HEK293 (cell line): ENCODE measurements at regions not wholly inside any gene's neighbourhood (a gene's known extent, or its start where the extent isn't known, plus 50 kb on each side); places are given as distances from the start of the nearest gene placed in this dataset.

Source experiments
- CTCF ChIA-PET: fragments of 350-600 bp; formaldehyde crosslinking; extraction: SDS; loops from one replicate; lab custom pipeline; 2021; ENCODE audit warnings: antibody characterized with exemption; lab: Yijun Ruan, JAX
- POLR2A ChIA-PET: fragments of 300-600 bp; formaldehyde crosslinking; extraction: SDS; loops from one replicate; lab custom pipeline; 2020; ENCODE audit warnings: antibody characterized with exemption, inconsistent platforms; lab: Yijun Ruan, JAX
- H3K27ac ChIP-seq: fragments of 200-500 bp; sonication (Bioruptor generic); 2 replicates; pipeline ENCODE4 v1.5.1; 2014; ENCODE audit warnings: low read depth, low read length, control low read depth, inconsistent platforms; ENCODE audit errors: extremely low read depth
- H3K36me3 ChIP-seq, 2 experiments: fragments of 200-500 bp in 1 of 2; sonication (Bioruptor generic) in 1 of 2; 1 replicate in 1 of 2; 2 replicates in 1 of 2; pipeline ENCODE4 v1.5.1; 2014 to 2017; ENCODE audit warnings: inconsistent platforms in 2 of 2, low read length in 2 of 2; ENCODE audit not compliant: control insufficient read depth in 2 of 2, insufficient read depth in 1 of 2
- H3K4me1 ChIP-seq: fragments of 200-500 bp; sonication (Bioruptor generic); 2 replicates; pipeline ENCODE4 v1.5.1; 2014; ENCODE audit warnings: mild to moderate bottlenecking, low read length, inconsistent platforms; ENCODE audit not compliant: control insufficient read depth, insufficient read depth
- H3K4me3 ChIP-seq: 2 replicates; pipeline ENCODE4 v1.5.1; 2011; ENCODE audit warnings: low read depth, mild to moderate bottlenecking, control low read depth, low read length, moderate library complexity
- H3K9me3 ChIP-seq: fragments of 200-500 bp; sonication (Bioruptor generic); 2 replicates; pipeline ENCODE4 v1.5.1; 2014; ENCODE audit warnings: low read depth, low read length, inconsistent platforms; ENCODE audit not compliant: control insufficient read depth, insufficient read depth
- FEZF1 ChIP-seq: fragments of 450-650 bp; formaldehyde crosslinking; IDR thresholded peaks from 2 replicates; pipeline ENCODE4 v1.5.1; 2016; ENCODE audit warnings: missing biosample characterization, missing genetic modification characterization
- GFI1B ChIP-seq: fragments of 450-650 bp; formaldehyde crosslinking; IDR thresholded peaks from 2 replicates; pipeline ENCODE4 v1.5.1; 2016; ENCODE audit warnings: missing biosample characterization, missing genetic modification characterization
- GLIS1 ChIP-seq: fragments of 450-650 bp; formaldehyde crosslinking; IDR thresholded peaks from 2 replicates; pipeline ENCODE4 v1.5.1; 2016; ENCODE audit warnings: missing biosample characterization, missing genetic modification characterization
- OSR2 ChIP-seq: fragments of 450-650 bp; formaldehyde crosslinking; IDR thresholded peaks from 2 replicates; pipeline ENCODE4 v1.5.1; 2016; ENCODE audit warnings: missing biosample characterization, missing genetic modification characterization
- SP7 ChIP-seq: fragments of 450-650 bp; formaldehyde crosslinking; IDR thresholded peaks from 2 replicates; pipeline ENCODE4 v1.5.1; 2016; ENCODE audit warnings: missing biosample characterization, missing genetic modification characterization
- TRIM28 ChIP-seq: IDR thresholded peaks from 2 replicates; pipeline ENCODE4 v1.6.1; 2011; ENCODE audit warnings: low read length, control low read depth, borderline replicate concordance
- ZBTB20 ChIP-seq: fragments of 450-650 bp; formaldehyde crosslinking; IDR thresholded peaks from 2 replicates; pipeline ENCODE4 v1.5.1; 2016; ENCODE audit warnings: missing biosample characterization, missing genetic modification characterization
- ZBTB8A ChIP-seq: fragments of 450-650 bp; formaldehyde crosslinking; IDR thresholded peaks from 2 replicates; pipeline ENCODE4 v1.5.1; 2016; ENCODE audit warnings: missing biosample characterization, missing genetic modification characterization
- ZIC2 ChIP-seq: fragments of 450-650 bp; formaldehyde crosslinking; IDR thresholded peaks from 2 replicates; pipeline ENCODE4 v1.5.1; 2016; ENCODE audit warnings: missing biosample characterization, missing genetic modification characterization
- ZNF184 ChIP-seq: fragments of 450-650 bp; IDR thresholded peaks from 2 replicates; pipeline ENCODE4 v1.5.1; 2018; ENCODE audit warnings: missing biosample characterization, mild to moderate bottlenecking, missing genetic modification characterization
- ZNF19 ChIP-seq: fragments of 450-650 bp; formaldehyde crosslinking; IDR thresholded peaks from 2 replicates; pipeline ENCODE4; 2016; ENCODE audit warnings: missing biosample characterization, missing genetic modification characterization, low read depth
- ZNF423 ChIP-seq: fragments of 450-650 bp; formaldehyde crosslinking; IDR thresholded peaks from 2 replicates; pipeline ENCODE4 v1.5.1; 2016; ENCODE audit warnings: missing biosample characterization, missing genetic modification characterization
- ZNF558 ChIP-seq: fragments of 450-650 bp; formaldehyde crosslinking; IDR thresholded peaks from 2 replicates; pipeline ENCODE4 v1.5.1; 2016; ENCODE audit warnings: missing biosample characterization, missing genetic modification characterization
- ZNF585B ChIP-seq: fragments of 450-650 bp; formaldehyde crosslinking; IDR thresholded peaks from 2 replicates; pipeline ENCODE4 v1.5.1; 2016; ENCODE audit warnings: missing biosample characterization, missing genetic modification characterization
- ZNF626 ChIP-seq: fragments of 450-650 bp; sonication (Bioruptor Pico); formaldehyde crosslinking; IDR thresholded peaks from 2 replicates; pipeline ENCODE4 v1.5.1; 2018; ENCODE audit warnings: missing biosample characterization, missing genetic modification characterization, inconsistent platforms
- ZNF747 ChIP-seq: fragments of 450-650 bp; formaldehyde crosslinking; IDR thresholded peaks from 2 replicates; pipeline ENCODE4 v1.5.1; 2016; ENCODE audit warnings: missing biosample characterization, missing genetic modification characterization
- ZSCAN30 ChIP-seq: fragments of 450-650 bp; IDR thresholded peaks from 2 replicates; pipeline ENCODE4 v1.5.1; 2018; ENCODE audit warnings: missing biosample characterization, mild to moderate bottlenecking, missing genetic modification characterization, moderate library complexity
- TF ChIP-seq, protein P1 (sequence below): fragments of 450-650 bp; formaldehyde crosslinking; IDR thresholded peaks from 2 replicates; pipeline ENCODE4 v1.5.1; 2017; ENCODE audit warnings: missing biosample characterization, mild to moderate bottlenecking, missing genetic modification characterization, moderate library complexity
- TF ChIP-seq, protein P2 (sequence below): fragments of 450-650 bp; formaldehyde crosslinking; IDR thresholded peaks from 2 replicates; pipeline ENCODE4 v1.5.1; 2016; ENCODE audit warnings: missing biosample characterization, missing genetic modification characterization
- TF ChIP-seq, protein P3 (sequence below): fragments of 450-650 bp; formaldehyde crosslinking; IDR thresholded peaks from 2 replicates; pipeline ENCODE4 v1.5.1; 2017; ENCODE audit warnings: missing biosample characterization, missing genetic modification characterization
- TF ChIP-seq, protein P4 (sequence below): fragments of 450-650 bp; formaldehyde crosslinking; IDR thresholded peaks from 2 replicates; pipeline ENCODE4 v1.5.1; 2017; ENCODE audit warnings: missing biosample characterization, missing genetic modification characterization

DNA sequence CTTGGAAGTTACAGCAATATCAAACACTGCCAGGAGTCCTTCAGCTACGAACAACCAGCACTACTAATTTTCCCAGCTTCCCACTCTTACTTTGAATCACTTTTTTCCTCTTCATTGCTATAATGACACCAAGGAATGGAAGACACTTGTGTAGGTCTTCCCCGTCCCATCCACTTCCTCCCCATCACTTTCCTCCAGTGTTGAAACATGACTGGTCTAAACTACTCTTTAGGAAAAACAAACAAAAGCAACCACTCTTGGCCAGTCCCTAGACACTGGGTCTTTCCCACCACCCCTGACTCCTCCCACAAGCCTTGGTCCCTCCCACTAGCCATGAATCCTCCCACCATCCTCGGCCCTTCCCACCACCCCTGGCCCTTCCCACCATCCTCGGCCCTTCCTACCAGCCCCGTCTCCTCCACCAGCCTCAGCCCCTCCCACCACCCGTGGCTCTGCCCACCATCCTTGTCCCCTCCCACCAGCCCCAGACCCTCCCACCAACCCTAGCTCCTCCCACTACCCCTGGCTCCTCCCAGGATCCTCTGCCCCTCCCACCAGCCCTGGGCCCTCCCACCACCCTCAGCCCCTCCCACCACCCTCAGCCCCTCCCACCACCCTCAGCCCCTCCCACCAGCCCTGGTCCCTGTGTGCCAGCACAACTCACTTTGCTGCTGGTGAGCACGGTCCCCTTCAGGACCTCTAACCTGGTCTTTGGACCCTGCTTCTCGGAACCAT lies 68.5 kb downstream of the CXCL12 start (continued):
- TF ChIP-seq, protein P1, sequence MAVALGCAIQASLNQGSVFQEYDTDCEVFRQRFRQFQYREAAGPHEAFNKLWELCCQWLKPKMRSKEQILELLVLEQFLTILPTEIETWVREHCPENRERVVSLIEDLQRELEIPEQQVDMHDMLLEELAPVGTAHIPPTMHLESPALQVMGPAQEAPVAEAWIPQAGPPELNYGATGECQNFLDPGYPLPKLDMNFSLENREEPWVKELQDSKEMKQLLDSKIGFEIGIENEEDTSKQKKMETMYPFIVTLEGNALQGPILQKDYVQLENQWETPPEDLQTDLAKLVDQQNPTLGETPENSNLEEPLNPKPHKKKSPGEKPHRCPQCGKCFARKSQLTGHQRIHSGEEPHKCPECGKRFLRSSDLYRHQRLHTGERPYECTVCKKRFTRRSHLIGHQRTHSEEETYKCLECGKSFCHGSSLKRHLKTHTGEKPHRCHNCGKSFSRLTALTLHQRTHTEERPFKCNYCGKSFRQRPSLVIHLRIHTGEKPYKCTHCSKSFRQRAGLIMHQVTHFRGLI: no peak

DNA sequence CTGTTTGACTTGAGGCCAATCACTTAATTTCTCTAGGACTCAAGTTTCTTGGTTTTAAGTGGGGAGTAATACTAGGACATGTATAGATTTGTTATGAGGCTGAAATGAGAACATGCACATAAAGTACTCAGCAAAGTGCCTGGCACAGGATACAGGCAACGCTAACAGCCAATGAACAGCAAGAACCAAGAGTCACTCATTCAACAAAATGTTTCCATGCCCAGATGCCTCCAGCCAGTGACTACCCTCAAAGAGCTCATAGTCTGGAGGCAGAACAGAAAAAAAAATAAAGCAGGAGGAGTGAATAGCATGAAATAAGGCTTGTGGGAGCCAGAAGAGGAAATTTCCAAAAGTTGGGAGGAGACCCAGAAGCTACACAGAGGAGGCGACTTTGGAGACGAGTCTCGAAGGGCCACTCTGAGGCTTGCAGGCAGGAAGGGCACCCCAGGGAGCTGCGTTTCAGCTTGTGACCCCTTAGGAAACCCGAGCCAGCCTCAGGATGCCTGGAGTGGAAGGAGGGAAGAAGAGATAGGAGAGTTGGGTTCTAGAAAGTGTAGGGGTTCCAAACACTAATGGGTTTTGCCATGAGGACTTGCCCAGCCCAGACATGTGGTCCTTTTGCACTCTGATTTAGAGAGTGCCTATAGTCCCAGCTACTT lies 70.0 kb downstream of the CXCL12 start:
- H3K9me3 ChIP-seq: no peaks in the 10 kb centered on the region
- TF ChIP-seq, protein P2, sequence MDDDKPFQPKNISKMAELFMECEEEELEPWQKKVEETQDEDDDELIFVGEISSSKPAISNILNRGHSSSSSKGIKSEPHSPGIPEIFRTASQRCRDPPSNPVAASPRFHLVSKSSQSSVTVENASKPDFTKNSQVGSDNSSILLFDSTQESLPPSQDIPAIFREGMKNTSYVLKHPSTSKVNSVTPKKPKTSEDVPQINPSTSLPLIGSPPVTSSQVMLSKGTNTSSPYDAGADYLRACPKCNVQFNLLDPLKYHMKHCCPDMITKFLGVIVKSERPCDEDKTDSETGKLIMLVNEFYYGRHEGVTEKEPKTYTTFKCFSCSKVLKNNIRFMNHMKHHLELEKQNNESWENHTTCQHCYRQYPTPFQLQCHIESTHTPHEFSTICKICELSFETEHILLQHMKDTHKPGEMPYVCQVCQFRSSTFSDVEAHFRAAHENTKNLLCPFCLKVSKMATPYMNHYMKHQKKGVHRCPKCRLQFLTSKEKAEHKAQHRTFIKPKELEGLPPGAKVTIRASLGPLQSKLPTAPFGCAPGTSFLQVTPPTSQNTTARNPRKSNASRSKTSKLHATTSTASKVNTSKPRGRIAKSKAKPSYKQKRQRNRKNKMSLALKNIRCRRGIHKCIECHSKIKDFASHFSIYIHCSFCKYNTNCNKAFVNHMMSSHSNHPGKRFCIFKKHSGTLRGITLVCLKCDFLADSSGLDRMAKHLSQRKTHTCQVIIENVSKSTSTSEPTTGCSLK (tag by site-specific recombination): no peak
- no peak for TF ChIP-seq ZNF585B (tag by site-specific recombination)
- TF ChIP-seq ZNF558: no peak
- TF ChIP-seq, protein P3, sequence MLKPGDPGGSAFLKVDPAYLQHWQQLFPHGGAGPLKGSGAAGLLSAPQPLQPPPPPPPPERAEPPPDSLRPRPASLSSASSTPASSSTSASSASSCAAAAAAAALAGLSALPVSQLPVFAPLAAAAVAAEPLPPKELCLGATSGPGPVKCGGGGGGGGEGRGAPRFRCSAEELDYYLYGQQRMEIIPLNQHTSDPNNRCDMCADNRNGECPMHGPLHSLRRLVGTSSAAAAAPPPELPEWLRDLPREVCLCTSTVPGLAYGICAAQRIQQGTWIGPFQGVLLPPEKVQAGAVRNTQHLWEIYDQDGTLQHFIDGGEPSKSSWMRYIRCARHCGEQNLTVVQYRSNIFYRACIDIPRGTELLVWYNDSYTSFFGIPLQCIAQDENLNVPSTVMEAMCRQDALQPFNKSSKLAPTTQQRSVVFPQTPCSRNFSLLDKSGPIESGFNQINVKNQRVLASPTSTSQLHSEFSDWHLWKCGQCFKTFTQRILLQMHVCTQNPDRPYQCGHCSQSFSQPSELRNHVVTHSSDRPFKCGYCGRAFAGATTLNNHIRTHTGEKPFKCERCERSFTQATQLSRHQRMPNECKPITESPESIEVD (tag by site-specific recombination): peak; percentile 49; the same call in 1 of the 2 replicates
- TF ChIP-seq GFI1B (tag by site-specific recombination): no peak
- no peak for TF ChIP-seq TRIM28
- no peak for TF ChIP-seq ZNF184 (tag by site-specific recombination)
- H3K4me3 ChIP-seq: no peak overlapping the region
- H3K36me3 ChIP-seq: no peaks in the 10 kb centered on the region
- H3K27ac ChIP-seq: no peak overlapping the region
- H3K4me1 ChIP-seq: no peaks in the 10 kb centered on the region
- ChIA-PET CTCF (interaction anchor here (0.7 kb wide), 1 partner anchor 64 kb away, joined by 3 read pairs; no protein-coding TSS in a partner anchor), POLR2A (no interaction called here)

DNA sequence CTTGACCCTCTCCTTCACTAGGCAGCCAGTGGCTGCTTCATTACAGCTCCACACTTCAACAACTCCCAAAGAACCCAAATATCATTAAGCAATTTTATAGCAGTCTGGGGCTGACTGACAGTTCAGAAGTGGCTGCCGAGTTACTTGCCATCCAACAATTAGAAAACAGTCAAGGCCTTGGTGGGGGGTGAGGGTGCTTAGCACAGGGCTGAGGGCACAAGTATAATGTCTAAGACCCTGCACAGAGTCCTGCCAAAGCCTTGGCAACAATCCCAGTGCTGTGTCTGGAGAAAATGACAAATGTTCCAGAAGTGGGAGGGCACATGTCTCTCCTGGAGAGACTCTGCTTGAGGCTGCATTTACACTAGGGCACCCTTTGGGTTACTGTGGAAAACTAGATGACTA lies 71.1 kb downstream of the CXCL12 start:
- CTCF ChIA-PET: interaction anchor here (0.8 kb wide), 1 partner anchor 26 kb away, joined by 3 read pairs; no protein-coding TSS in a partner anchor
- POLR2A ChIA-PET: no interaction called here

More for the DNA sequence above, 71.1 kb downstream of the CXCL12 start:
- no peaks in the 10 kb centered on the region for H3K4me1 ChIP-seq
- no peak overlapping the region for H3K4me3 ChIP-seq
- TF ChIP-seq ZIC2 (tag by site-specific recombination) (peak; percentile 100), ZNF423 (tag by site-specific recombination) (peak; percentile 81), ZNF747 (tag by site-specific recombination) (no peak), ZSCAN30 (tag by site-specific recombination) (peak; percentile 85; the same call in 1 of the 2 replicates), OSR2 (peak; percentile 78), ZBTB20 (peak; percentile 46), GLIS1 (peak; percentile 96), ZNF626 (tag by site-specific recombination) (no peak), ZNF19 (tag by site-specific recombination) (no peak), ZBTB8A (tag by site-specific recombination) (peak; percentile 54), SP7 (tag by site-specific recombination) (peak; percentile 19; the same call in 1 of the 2 replicates), FEZF1 (tag by site-specific recombination) (peak; percentile 60)
- TF ChIP-seq, protein P4, sequence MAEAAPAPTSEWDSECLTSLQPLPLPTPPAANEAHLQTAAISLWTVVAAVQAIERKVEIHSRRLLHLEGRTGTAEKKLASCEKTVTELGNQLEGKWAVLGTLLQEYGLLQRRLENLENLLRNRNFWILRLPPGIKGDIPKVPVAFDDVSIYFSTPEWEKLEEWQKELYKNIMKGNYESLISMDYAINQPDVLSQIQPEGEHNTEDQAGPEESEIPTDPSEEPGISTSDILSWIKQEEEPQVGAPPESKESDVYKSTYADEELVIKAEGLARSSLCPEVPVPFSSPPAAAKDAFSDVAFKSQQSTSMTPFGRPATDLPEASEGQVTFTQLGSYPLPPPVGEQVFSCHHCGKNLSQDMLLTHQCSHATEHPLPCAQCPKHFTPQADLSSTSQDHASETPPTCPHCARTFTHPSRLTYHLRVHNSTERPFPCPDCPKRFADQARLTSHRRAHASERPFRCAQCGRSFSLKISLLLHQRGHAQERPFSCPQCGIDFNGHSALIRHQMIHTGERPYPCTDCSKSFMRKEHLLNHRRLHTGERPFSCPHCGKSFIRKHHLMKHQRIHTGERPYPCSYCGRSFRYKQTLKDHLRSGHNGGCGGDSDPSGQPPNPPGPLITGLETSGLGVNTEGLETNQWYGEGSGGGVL (tag by site-specific recombination): peak; percentile 32; the same call in 1 of the 2 replicates
- no peak overlapping the region for H3K27ac ChIP-seq
- no peaks in the 10 kb centered on the region for H3K36me3 ChIP-seq
- H3K9me3 ChIP-seq: no peaks in the 10 kb centered on the region
